Endodermal cell (in vitro differentiated cells): ENCODE measurements at regions not wholly inside any gene's neighbourhood (a gene's known extent, or its start where the extent isn't known, plus 50 kb on each side); places are given as distances from the start of the nearest gene placed in this dataset.

Experiments used
- DNase-seq: peaks from one replicate; pipeline ENCODE4 v3.0.0-alpha.2; 2017
- H3K27ac ChIP-seq: 2 replicates; pipeline ENCODE4 v1.5.1; 2013; ENCODE audit warnings: mild to moderate bottlenecking, low read depth, low read length, moderate library complexity
- H3K27me3 ChIP-seq: 2 replicates; pipeline ENCODE4 v1.6.1; 2013; ENCODE audit warnings: mild to moderate bottlenecking, low read length, moderate library complexity; ENCODE audit not compliant: insufficient read depth, control insufficient read depth, poor library complexity, severe bottlenecking
- H3K36me3 ChIP-seq: 2 replicates; pipeline ENCODE4 v1.7.0; 2013; ENCODE audit warnings: mild to moderate bottlenecking, low read length, moderate library complexity; ENCODE audit not compliant: control insufficient read depth, insufficient read depth
- H3K4me1 ChIP-seq: one replicate; pipeline ENCODE4 v1.7.0; 2013; ENCODE audit warnings: low read length; ENCODE audit not compliant: control insufficient read depth, insufficient read depth
- H3K4me3 ChIP-seq: 2 replicates; pipeline ENCODE4 v1.5.1; 2013; ENCODE audit warnings: mild to moderate bottlenecking, low read length, moderate library complexity
- H3K9ac ChIP-seq: 2 replicates; pipeline ENCODE4 v1.6.1; 2013; ENCODE audit warnings: mild to moderate bottlenecking, low read length, moderate library complexity; ENCODE audit not compliant: poor library complexity, severe bottlenecking; ENCODE audit errors: extremely low read depth
- H3K9me3 ChIP-seq: 2 replicates; pipeline ENCODE4 v1.6.1; 2013; ENCODE audit warnings: mild to moderate bottlenecking, low read length, moderate library complexity; ENCODE audit not compliant: control insufficient read depth
- H3K27ac Mint-ChIP-seq: 2 replicates; pipeline ENCODE4 v1.8.0; 2020; ENCODE audit warnings: mixed read lengths
- H3K27me3 Mint-ChIP-seq: 2 replicates; pipeline ENCODE4 v1.8.0; 2021; ENCODE audit warnings: mild to moderate bottlenecking, mixed read lengths; ENCODE audit not compliant: insufficient read depth
- H3K36me3 Mint-ChIP-seq: 2 replicates; pipeline ENCODE4 v1.8.0; 2020; ENCODE audit warnings: low read depth, mixed read lengths
- H3K4me1 Mint-ChIP-seq: 2 replicates; pipeline ENCODE4 v1.8.0; 2020; ENCODE audit warnings: mixed read lengths
- H3K4me3 Mint-ChIP-seq: 2 replicates; pipeline ENCODE4 v1.8.0; 2020; ENCODE audit warnings: mild to moderate bottlenecking, moderate library complexity, mixed read lengths
- H3K9me3 Mint-ChIP-seq: 2 replicates; pipeline ENCODE4 v1.8.0; 2020; ENCODE audit warnings: mild to moderate bottlenecking, mixed read lengths
- CTCF ChIP-seq: fragments of 200-600 bp; sonication (generic); conservative IDR thresholded peaks from 2 replicates; pipeline ENCODE4 v1.5.0; 2021; ENCODE audit warnings: antibody characterized with exemption, mild to moderate bottlenecking
- WGBS, 2 experiments: methylation state at CpG; one replicate each; pipeline versions ENCODE4 v1.1.5 to v1.1.7; 2013; ENCODE audit warnings: missing lambda C conversion rate in 2 of 2, mixed read lengths in 1 of 2; ENCODE audit not compliant: insufficient coverage in 1 of 2, insufficient read length in 1 of 2; 5-methylcytosine and 5-hydroxymethylcytosine counted together

DNA sequence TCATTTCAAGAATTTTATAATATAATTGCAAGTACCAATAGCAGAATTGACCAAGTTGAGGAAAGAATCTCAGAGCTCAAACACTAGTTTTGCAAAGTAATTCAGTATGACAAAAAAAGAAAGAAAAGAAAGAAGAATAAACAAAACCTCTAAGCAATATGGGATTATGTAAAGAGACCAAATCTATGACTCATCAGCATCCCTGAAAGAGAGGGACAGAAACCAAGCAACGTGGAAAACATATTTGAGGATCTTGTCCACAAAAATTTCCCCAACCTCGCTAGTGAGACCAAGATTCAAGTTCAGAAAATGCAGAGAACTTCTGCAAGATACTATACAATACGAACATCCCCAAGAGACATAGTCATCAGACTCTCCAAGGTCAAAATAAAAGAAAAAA lies 203.7 kb upstream of the DDI1 start:
- Histone ChIP-seq H3K27me3 (no peaks in the 10 kb centered on the region), H3K27ac (no peak overlapping the region), H3K9me3 (peaks cover 43% of the 10 kb centered on the region), H3K4me3 (no peak overlapping the region), H3K9ac (no peak overlapping the region), H3K4me1 (no peaks in the 10 kb centered on the region), H3K36me3 (no peaks in the 10 kb centered on the region)
- WGBS, 2 experiments, result 86 to 93% methylated on average over 2 to 3 of the region's 3 CpGs
- Mint-ChIP-seq H3K27me3 (no peaks in the 10 kb centered on the region), H3K36me3 (no peaks in the 10 kb centered on the region), H3K4me1 (no peaks in the 10 kb centered on the region), H3K9me3 (peaks cover 42% of the 10 kb centered on the region), H3K27ac (no peak overlapping the region), H3K4me3 (no peak overlapping the region)
- DNase-seq, result no peak
- TF ChIP-seq CTCF, result no peak

DNA sequence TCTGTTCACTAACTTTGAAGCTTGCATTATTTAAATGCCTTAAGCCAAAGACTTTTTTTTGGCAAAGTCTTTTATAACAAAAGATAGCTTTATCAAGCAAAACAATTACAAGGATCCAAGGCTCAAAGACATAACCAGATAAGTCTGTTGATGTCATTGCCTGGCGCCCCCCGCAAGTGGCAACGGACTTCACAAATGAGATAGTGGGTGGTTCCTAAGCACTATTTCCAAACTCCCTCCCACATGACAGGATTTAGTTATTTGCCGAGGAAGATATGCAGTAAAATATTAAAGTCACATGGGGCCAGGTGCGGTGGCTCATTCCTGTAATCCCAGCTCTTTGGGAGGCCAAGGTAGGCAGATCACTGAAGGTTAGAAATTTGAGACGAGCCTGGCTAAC lies 194.2 kb upstream of the DDI1 start:
- H3K27me3 ChIP-seq, result no peaks in the 10 kb centered on the region
- Mint-ChIP-seq H3K9me3 (peaks cover 1% of the 10 kb centered on the region), H3K4me1 (peaks cover 6% of the 10 kb centered on the region), H3K27ac (no peak overlapping the region), H3K4me3 (no peak overlapping the region), H3K36me3 (no peaks in the 10 kb centered on the region), H3K27me3 (no peaks in the 10 kb centered on the region)
- H3K4me1 ChIP-seq, result no peaks in the 10 kb centered on the region
- peaks cover 1% of the 10 kb centered on the region for H3K9me3 ChIP-seq
- WGBS, 2 experiments, result 87 to 94% methylated on average over 3 to 6 of the region's 6 CpGs
- H3K9ac ChIP-seq, result no peak overlapping the region
- TF ChIP-seq CTCF, result no peak
- no peak for DNase-seq
- H3K4me3 ChIP-seq, result no peak overlapping the region
- no peaks in the 10 kb centered on the region for H3K36me3 ChIP-seq
- H3K27ac ChIP-seq, result no peak overlapping the region

DNA sequence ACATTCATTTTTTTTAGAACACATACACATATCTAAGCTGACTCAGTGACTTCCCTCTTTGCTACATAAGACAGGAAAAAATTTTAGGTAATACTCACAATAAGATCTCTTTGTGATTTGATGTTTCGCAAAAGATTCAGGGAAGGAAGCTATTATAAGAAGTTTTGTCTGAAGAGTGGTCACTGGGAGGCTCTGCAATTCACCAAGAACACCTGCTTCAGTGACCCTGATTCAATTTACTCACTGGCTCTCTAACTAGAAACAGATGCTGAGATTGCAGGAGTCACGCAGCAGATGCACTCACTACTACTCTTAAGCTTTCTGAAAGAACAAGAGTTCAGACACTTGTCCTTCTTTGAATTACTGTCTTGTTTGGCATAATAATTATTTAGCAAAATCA lies 193.6 kb upstream of the DDI1 start:
- H3K27ac ChIP-seq, result no peak overlapping the region
- no peak overlapping the region for H3K9ac ChIP-seq
- no peaks in the 10 kb centered on the region for H3K9me3 ChIP-seq
- no peaks in the 10 kb centered on the region for H3K9me3 Mint-ChIP-seq
- no peak overlapping the region for H3K4me3 ChIP-seq
- no peak for DNase-seq
- H3K27ac Mint-ChIP-seq, result no peak overlapping the region
- WGBS, 2 experiments, result 89% methylated on average over 2 of the region's 2 CpGs; no CpG with 5 or more reads in 1 of the 2 experiments
- TF ChIP-seq CTCF, result no peak
- peaks cover 6% of the 10 kb centered on the region for H3K4me1 Mint-ChIP-seq
- no peaks in the 10 kb centered on the region for H3K36me3 ChIP-seq
- H3K4me3 Mint-ChIP-seq, result no peak overlapping the region
- no peaks in the 10 kb centered on the region for H3K27me3 Mint-ChIP-seq
- H3K27me3 ChIP-seq, result no peaks in the 10 kb centered on the region
- no peaks in the 10 kb centered on the region for H3K36me3 Mint-ChIP-seq
- no peaks in the 10 kb centered on the region for H3K4me1 ChIP-seq
